BLaER1 (cell line): ENCODE measurements at regions not wholly inside any gene's neighbourhood (a gene's known extent, or its start where the extent isn't known, plus 50 kb on each side); places are given as distances from the start of the nearest gene placed in this dataset.

Experiments used
- H3K27ac ChIP-seq: shearing (Covaris generic); formaldehyde crosslinking; 2 replicates; pipeline ENCODE4 v1.8.1; 2022
- H3K27me3 ChIP-seq: shearing (Covaris generic); formaldehyde crosslinking; 2 replicates; pipeline ENCODE4 v1.8.1; 2022
- H3K36me3 ChIP-seq: shearing (Covaris generic); formaldehyde crosslinking; 2 replicates; pipeline ENCODE4 v1.8.1; 2022
- H3K4me1 ChIP-seq: shearing (Covaris generic); formaldehyde crosslinking; 2 replicates; pipeline ENCODE4 v1.8.1; 2022
- H3K4me2 ChIP-seq: shearing (Covaris generic); formaldehyde crosslinking; 2 replicates; pipeline ENCODE4 v1.8.1; 2022
- H3K4me3 ChIP-seq: shearing (Covaris generic); formaldehyde crosslinking; 2 replicates; pipeline ENCODE4 v1.8.1; 2022
- H3K9ac ChIP-seq: shearing (Covaris generic); formaldehyde crosslinking; 2 replicates; pipeline ENCODE4 v1.8.1; 2022
- H3K9me3 ChIP-seq: shearing (Covaris generic); formaldehyde crosslinking; 2 replicates; pipeline ENCODE4 v1.8.1; 2022
- H4K20me1 ChIP-seq: shearing (Covaris generic); formaldehyde crosslinking; 2 replicates; pipeline ENCODE4 v1.8.1; 2022
- Cebpa-rat ChIP-seq: shearing (Covaris generic); IDR thresholded peaks from 2 replicates; pipeline ENCODE4 v1.8.1; 2022

DNA sequence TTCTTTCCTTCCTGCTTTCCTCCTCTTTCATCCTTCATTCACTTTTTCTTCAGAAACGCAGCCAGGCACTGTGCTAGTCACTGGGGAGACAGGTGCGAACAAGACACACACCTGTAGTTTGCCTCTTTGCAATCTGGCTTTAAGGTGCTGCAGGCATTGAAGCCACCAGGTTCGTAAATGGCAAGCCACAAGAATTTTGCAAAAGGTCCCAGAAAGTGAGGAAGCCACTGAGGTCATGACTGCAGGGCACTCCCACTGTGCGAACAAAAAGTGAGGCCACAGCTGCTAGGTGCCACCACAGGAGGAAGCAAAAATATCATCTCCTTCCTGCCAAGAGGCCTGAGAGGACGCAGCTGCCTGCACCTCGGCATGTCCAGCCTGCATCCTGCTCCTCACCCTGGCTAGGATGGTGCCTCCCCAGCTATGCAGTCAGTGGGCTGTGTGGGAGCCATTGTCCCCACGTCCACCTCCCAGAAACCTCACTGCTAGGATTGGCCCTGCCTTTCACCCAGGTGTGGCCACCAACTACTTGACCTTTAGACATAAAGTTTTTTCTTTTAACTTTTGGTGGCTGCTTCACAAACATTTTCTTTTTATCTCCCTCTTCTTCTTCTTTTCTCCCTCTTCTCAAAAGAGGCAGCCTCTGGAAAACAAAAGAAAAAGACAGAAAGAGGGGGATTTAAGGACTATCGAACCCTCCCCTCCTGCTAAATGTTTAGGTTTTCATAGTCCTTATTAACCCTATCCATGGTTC, 230.8 kb downstream of the BCAS1 start:
- H3K9me3 ChIP-seq: peaks cover 28% of the 10 kb centered on the region
- TF ChIP-seq Cebpa-rat: no peak
- peak overlapping the region; percentile 73 for H3K4me2 ChIP-seq
- no peaks in the 10 kb centered on the region for H3K27me3 ChIP-seq
- 0 out of 2 replicates have a peak overlapping the region, but pooled peaks have one; percentile 7 for H3K4me3 ChIP-seq
- no peaks in the 10 kb centered on the region for H3K36me3 ChIP-seq
- H3K27ac ChIP-seq: peak overlapping the region; percentile 84
- H3K9ac ChIP-seq: peak overlapping the region; percentile 54; the same call in 1 of the 2 replicates
- peaks cover 58% of the 10 kb centered on the region for H3K4me1 ChIP-seq
- no peaks in the 10 kb centered on the region for H4K20me1 ChIP-seq

DNA sequence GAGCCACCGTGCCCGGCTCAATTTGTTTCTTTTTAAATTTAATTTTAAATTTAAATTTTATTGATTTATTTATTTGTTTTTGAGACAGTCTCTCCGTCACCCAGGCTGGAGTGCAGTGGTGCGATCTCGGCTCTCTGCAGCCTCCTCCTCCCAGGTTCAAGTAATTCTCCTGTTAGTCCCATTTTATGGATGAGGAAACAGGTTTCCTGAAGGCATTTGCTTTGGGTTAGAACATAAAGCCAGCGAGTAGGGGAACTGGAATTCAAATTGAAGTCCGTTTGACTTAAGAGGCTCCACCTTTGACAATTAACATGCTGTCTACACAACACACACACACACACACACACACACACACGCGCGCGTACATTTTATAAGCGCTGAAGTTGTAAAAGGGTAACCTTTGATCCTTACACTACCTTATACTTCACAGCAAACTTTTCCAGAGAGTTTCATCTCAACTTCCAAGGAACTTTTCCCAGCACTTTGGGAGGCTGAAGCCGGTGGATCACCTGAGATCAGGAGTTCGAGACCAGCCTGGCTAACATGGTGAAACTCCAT, 232.0 kb downstream of the BCAS1 start:
- peak overlapping the region; percentile 84 for H3K27ac ChIP-seq
- no peak for TF ChIP-seq Cebpa-rat

DNA sequence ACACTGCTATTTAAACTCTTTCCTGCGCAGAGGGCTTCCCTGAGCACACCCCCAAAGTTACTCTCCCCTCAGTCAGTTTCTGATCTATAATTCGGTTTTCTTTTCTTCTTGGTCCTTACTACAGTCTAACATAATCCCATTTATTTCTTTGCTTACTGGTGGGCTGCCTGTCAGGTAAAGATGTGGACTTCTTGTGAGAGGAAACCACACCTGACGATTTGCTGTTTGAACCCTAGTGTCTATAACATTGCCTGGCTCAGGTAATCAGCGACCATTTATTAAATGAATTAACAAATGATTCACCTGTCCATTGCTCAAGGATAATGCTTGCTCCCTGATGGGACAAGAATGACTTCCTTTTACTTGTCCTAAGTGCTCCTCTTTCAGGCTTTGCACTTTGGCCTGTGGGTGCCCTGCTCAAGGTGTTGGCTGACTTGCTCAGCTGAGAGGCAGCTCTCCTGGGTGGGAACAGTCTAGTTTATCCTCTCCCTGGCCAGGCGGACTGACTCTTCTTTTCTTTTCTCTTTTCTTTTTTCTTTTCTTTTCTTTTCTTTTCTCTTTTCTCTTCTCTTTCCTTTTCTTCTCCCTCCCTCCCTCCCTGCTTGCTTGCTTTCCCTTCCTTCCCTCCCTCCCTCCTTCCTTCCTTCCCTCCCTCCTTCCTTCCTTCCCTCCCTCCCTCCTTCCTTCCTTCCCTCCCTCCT, 233.1 kb downstream of the BCAS1 start:
- H3K4me3 ChIP-seq: no peak overlapping the region
- TF ChIP-seq Cebpa-rat: no peak
- no peaks in the 10 kb centered on the region for H4K20me1 ChIP-seq
- no peaks in the 10 kb centered on the region for H3K36me3 ChIP-seq
- H3K9me3 ChIP-seq: peaks cover 24% of the 10 kb centered on the region
- no peak overlapping the region for H3K9ac ChIP-seq
- H3K4me2 ChIP-seq: no peak overlapping the region
- peaks cover 64% of the 10 kb centered on the region for H3K4me1 ChIP-seq
- H3K27me3 ChIP-seq: no peaks in the 10 kb centered on the region
- no peak overlapping the region for H3K27ac ChIP-seq

More for the DNA sequence above, 232.0 kb downstream of the BCAS1 start:
- H3K27me3 ChIP-seq: no peaks in the 10 kb centered on the region
- H3K4me2 ChIP-seq: peak overlapping the region; percentile 73
- peaks cover 70% of the 10 kb centered on the region for H3K4me1 ChIP-seq
- H4K20me1 ChIP-seq: no peaks in the 10 kb centered on the region
- no peak overlapping the region for H3K4me3 ChIP-seq
- H3K9ac ChIP-seq: peak overlapping the region; percentile 54
- H3K36me3 ChIP-seq: no peaks in the 10 kb centered on the region
- peaks cover 17% of the 10 kb centered on the region for H3K9me3 ChIP-seq

DNA sequence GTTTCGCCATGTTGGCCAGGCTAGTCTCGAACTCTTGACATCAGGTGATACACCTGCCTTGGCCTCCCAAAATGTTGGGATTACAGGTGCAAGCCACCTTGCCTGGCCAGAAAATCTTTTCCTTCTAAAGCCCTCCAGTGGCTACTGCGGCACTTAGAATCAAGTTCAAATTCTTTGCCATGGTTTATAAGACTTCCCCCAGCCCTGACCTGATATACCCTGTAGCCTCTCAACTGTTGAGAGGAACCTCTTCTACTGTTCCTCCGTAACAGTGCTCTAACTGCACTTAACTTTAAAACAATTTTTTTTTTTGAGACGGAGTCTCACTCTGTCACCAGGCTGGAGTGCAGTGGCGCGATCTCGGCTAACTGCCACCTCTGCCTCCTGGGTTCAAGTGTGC, 235.6 kb downstream of the BCAS1 start:
- Histone ChIP-seq H3K4me1 (peaks cover 71% of the 10 kb centered on the region), H3K27me3 (no peaks in the 10 kb centered on the region), H4K20me1 (no peaks in the 10 kb centered on the region), H3K4me2 (peak overlapping the region; percentile 34), H3K36me3 (no peaks in the 10 kb centered on the region), H3K4me3 (no peak overlapping the region), H3K9ac (no peak overlapping the region), H3K9me3 (peaks cover 26% of the 10 kb centered on the region), H3K27ac (peak overlapping the region; percentile 30)
- TF ChIP-seq Cebpa-rat: no peak

DNA sequence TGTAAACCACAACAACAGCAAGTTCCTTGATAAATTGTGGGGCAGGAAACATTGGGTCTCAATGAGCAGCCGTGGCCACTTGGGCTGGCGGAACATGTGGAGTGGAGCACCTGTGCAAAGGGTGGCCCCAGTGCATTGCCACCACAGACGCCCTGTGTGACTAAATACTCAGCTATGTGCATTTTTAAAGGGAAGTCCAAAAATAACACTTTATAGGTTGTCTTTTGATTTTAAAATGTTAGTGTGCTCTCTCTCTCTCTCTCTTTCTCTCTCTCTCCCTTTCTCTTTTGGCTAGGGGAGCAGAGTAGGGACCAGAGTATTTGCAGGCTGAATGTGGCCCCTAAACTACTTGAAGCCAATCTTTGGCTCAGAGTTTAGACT, 236.3 kb downstream of the BCAS1 start:
- H3K27ac ChIP-seq: peak overlapping the region; percentile 30
- no peak for TF ChIP-seq Cebpa-rat
- H3K9ac ChIP-seq: no peak overlapping the region
- H3K27me3 ChIP-seq: no peaks in the 10 kb centered on the region
- H3K4me3 ChIP-seq: no peak overlapping the region
- H3K9me3 ChIP-seq: peaks cover 26% of the 10 kb centered on the region
- no peaks in the 10 kb centered on the region for H3K36me3 ChIP-seq
- H3K4me1 ChIP-seq: peaks cover 71% of the 10 kb centered on the region
- peak overlapping the region; percentile 34 for H3K4me2 ChIP-seq
- H4K20me1 ChIP-seq: no peaks in the 10 kb centered on the region

DNA sequence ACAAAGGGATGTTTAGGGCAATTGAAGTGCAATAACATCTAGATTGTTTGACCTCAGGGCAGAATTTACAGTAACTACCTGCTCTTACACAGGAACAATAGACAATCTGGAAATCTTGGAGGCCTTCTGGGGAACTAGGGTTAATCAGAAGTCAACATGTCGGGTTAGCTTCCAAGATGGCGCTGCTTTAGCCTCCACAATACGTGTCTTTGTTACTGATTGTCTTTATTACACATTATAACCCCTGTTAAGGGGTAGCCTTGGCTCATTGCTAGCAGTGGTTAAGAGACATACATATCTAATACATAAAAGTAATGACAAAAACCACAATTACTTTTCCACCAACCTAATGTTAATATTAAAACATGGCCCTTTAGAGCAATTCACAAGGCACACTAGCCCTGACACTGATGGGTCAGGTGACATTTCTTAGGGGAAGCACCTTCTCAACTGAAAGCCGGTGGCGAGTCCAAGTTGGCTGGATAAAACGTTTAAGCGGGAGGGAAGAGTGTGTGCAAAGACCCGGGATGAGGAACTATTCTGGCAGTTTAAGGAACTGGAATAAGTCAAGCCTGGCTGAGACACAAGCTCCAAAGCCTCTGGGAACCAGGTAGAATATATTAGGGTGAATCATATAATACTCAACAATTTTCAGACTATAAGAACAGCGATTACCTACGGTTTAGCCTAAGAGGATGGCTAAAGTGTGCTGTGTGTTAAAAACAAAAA, 236.9 kb downstream of the BCAS1 start:
- Histone ChIP-seq H3K4me2 (peak overlapping the region; percentile 34), H3K27me3 (no peaks in the 10 kb centered on the region), H4K20me1 (no peaks in the 10 kb centered on the region), H3K4me1 (peaks cover 71% of the 10 kb centered on the region), H3K9ac (no peak overlapping the region), H3K9me3 (peaks cover 26% of the 10 kb centered on the region), H3K4me3 (no peak overlapping the region), H3K27ac (peak overlapping the region; percentile 30; the same call in 1 of the 2 replicates), H3K36me3 (no peaks in the 10 kb centered on the region)
- TF ChIP-seq Cebpa-rat: no peak

DNA sequence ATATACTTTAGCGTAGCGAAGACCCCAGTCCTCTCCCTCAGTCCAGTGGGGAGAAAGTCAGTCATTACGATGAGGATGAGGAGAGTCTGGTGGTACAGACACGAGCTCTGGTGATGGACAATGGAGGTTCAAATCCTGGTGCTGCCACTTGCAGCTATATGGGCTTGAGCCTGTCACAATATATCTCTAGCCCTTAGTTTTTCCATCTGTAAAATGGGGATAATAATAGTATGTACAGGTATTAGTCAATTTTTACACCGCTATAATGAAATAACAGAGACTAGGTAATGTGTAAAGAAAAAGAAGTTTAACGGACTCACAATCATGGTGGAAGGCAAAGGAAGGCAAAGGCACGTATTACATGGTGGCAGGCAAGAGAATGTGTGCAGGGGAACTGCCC, 237.9 kb downstream of the BCAS1 start:
- Histone ChIP-seq H3K9me3 (peaks cover 26% of the 10 kb centered on the region), H3K27ac (no peak overlapping the region), H3K4me1 (peaks cover 73% of the 10 kb centered on the region), H3K36me3 (no peaks in the 10 kb centered on the region), H3K27me3 (no peaks in the 10 kb centered on the region), H3K9ac (no peak overlapping the region), H3K4me2 (no peak overlapping the region), H3K4me3 (no peak overlapping the region), H4K20me1 (no peaks in the 10 kb centered on the region)
- TF ChIP-seq Cebpa-rat: no peak

DNA sequence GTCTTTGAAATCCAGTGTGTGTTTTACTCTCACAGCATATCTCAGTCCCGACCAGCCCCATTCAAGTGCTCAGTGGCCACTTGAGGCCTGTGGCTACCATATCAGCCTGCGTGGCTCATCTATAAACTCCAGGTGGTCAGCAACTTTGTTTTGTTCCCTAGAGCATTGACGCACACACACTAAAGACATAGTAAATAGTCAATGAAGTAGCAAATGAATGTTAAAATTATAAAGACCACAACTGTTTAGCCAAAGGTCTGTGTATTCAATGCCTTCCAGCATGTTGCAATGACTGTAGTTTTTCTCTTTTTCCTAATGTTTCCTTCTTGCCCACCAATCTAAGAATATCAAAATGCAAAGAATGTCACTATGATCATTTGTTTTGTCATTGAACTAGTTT, 238.2 kb upstream of the ZNF217 start:
- H3K36me3 ChIP-seq: no peaks in the 10 kb centered on the region
- H4K20me1 ChIP-seq: no peaks in the 10 kb centered on the region
- no peaks in the 10 kb centered on the region for H3K27me3 ChIP-seq
- peaks cover 20% of the 10 kb centered on the region for H3K9me3 ChIP-seq
- TF ChIP-seq Cebpa-rat: no peak
- 0 out of 2 replicates have a peak overlapping the region, but pooled peaks have one; percentile 11 for H3K4me2 ChIP-seq
- no peak overlapping the region for H3K4me3 ChIP-seq
- H3K4me1 ChIP-seq: peaks cover 80% of the 10 kb centered on the region
- peak overlapping the region; percentile 92 for H3K27ac ChIP-seq
- H3K9ac ChIP-seq: no peak overlapping the region

DNA sequence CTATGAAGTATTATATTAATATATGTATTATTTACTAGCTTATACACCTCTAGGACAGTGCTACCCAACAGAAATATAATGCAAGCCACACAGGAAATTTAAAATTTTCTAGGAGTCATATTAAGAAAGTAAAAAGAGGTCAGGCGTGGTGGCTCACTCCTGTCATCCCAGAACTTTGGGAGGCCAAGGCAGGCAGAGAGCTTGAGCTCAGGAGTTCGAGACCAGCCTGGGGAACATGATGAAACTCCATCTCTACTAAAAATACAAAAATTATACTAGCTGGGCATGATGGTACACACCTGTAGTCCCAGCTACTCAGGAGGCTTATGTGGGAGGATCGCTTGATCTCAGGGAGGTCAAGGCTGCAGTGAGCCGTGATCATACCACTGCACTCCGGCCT, 237.6 kb upstream of the ZNF217 start:
- peak overlapping the region; percentile 89 for H3K4me2 ChIP-seq
- H3K36me3 ChIP-seq: no peaks in the 10 kb centered on the region
- no peaks in the 10 kb centered on the region for H3K27me3 ChIP-seq
- peaks cover 85% of the 10 kb centered on the region for H3K4me1 ChIP-seq
- H3K9me3 ChIP-seq: peaks cover 14% of the 10 kb centered on the region
- no peak overlapping the region for H3K4me3 ChIP-seq
- H4K20me1 ChIP-seq: no peaks in the 10 kb centered on the region
- TF ChIP-seq Cebpa-rat: no peak
- H3K27ac ChIP-seq: peak overlapping the region; percentile 92; the same call in 1 of the 2 replicates
- no peak overlapping the region for H3K9ac ChIP-seq
